Neuronal stem cell (in vitro differentiated cells): ENCODE measurements at regions not wholly inside any gene's neighbourhood (a gene's known extent, or its start where the extent isn't known, plus 50 kb on each side); places are given as distances from the start of the nearest gene placed in this dataset.
A peak's percentile ranks its signal among the peaks of the same experiment; 100 is the strongest.
"Not testable (repeated sequence)": the region's sequence is repeated elsewhere in the genome, so short reads cannot be mapped to it uniquely, and the experiment has no call there.

Experiments
- DNase-seq: peaks from one replicate; pipeline ENCODE4 v3.0.0-alpha.2; 2013; ENCODE audit warnings: low spot score
- H2AFZ ChIP-seq: one replicate; pipeline ENCODE4 v1.6.1; 2013; ENCODE audit warnings: mild to moderate bottlenecking, low read length, inconsistent platforms
- H2AK5ac ChIP-seq: 2 replicates; pipeline ENCODE4 v1.6.1; 2013; ENCODE audit warnings: low read depth, mild to moderate bottlenecking, inconsistent platforms, low read length, moderate library complexity, mixed read lengths
- H2BK120ac ChIP-seq: 2 replicates; pipeline ENCODE4 v1.6.1; 2013; ENCODE audit warnings: low read depth, mild to moderate bottlenecking, inconsistent platforms, low read length, moderate library complexity, mixed read lengths
- H2BK12ac ChIP-seq: one replicate; pipeline ENCODE4 v1.6.1; 2013; ENCODE audit warnings: low read length, inconsistent platforms
- H2BK15ac ChIP-seq: 2 replicates; pipeline ENCODE4 v1.6.1; 2013; ENCODE audit warnings: mild to moderate bottlenecking, low read length, inconsistent platforms, mixed read lengths
- H2BK5ac ChIP-seq: one replicate; pipeline ENCODE4 v1.6.1; 2013; ENCODE audit warnings: inconsistent platforms, mild to moderate bottlenecking, low read length, moderate library complexity
- H3K14ac ChIP-seq: one replicate; pipeline ENCODE4 v1.6.1; 2013; ENCODE audit warnings: low read length, inconsistent platforms
- H3K18ac ChIP-seq: 2 replicates; pipeline ENCODE4 v1.6.1; 2013; ENCODE audit warnings: low read length, inconsistent platforms
- H3K23ac ChIP-seq: 2 replicates; pipeline ENCODE4 v1.6.1; 2013; ENCODE audit warnings: low read depth, mild to moderate bottlenecking, mixed read lengths, low read length, inconsistent platforms; ENCODE audit not compliant: poor library complexity
- H3K27ac ChIP-seq: replicated peaks from 3 replicates; pipeline ENCODE4 v1.5.1; 2013; ENCODE audit warnings: low read length, inconsistent platforms
- H3K27me3 ChIP-seq, 3 experiments: 2 replicates each; pipeline ENCODE4 v1.6.1; 2013; ENCODE audit warnings: low read length in 3 of 3, mild to moderate bottlenecking in 2 of 3, inconsistent platforms in 1 of 3, low read depth in 1 of 3, mixed read lengths in 1 of 3, moderate library complexity in 1 of 3; ENCODE audit not compliant: control insufficient read depth in 3 of 3, insufficient read depth in 3 of 3
- H3K36me3 ChIP-seq, 2 donors: replicated peaks in 1 of 2; 2 replicates each; pipeline ENCODE4 v1.6.1; 2013; ENCODE audit warnings: low read length in 2 of 2; ENCODE audit not compliant: control insufficient read depth in 2 of 2, insufficient read depth in 2 of 2
- H3K4ac ChIP-seq: 2 replicates; pipeline ENCODE4 v1.6.1; 2013; ENCODE audit warnings: inconsistent platforms, mild to moderate bottlenecking, low read length, moderate library complexity
- H3K4me1 ChIP-seq, 2 donors: 1 replicate in 1 of 2; 2 replicates in 1 of 2; pipeline ENCODE4 v1.6.1; 2013; ENCODE audit warnings: low read length in 2 of 2, low read depth in 1 of 2; ENCODE audit not compliant: control insufficient read depth in 2 of 2, insufficient read depth in 1 of 2
- H3K4me2 ChIP-seq: one replicate; pipeline ENCODE4 v1.6.1; 2013; ENCODE audit warnings: mild to moderate bottlenecking, low read length, inconsistent platforms; ENCODE audit not compliant: insufficient read depth, poor library complexity, severe bottlenecking
- H3K4me3 ChIP-seq, 2 donors: 2 replicates each; pipeline ENCODE4 v1.5.1; 2013; ENCODE audit warnings: low read length in 2 of 2, mild to moderate bottlenecking in 2 of 2, inconsistent platforms in 1 of 2, moderate library complexity in 1 of 2
- H3K79me1 ChIP-seq: one replicate; pipeline ENCODE4 v1.6.1; 2013; ENCODE audit warnings: low read depth, mild to moderate bottlenecking, inconsistent platforms, low read length, moderate library complexity
- H3K9ac ChIP-seq: one replicate; pipeline ENCODE4 v1.6.1; 2013; ENCODE audit warnings: mild to moderate bottlenecking, low read depth, low read length, inconsistent platforms; ENCODE audit not compliant: poor library complexity
- H3K9me3 ChIP-seq, 2 donors: replicated peaks in 1 of 2; 2 replicates each; pipeline versions ENCODE3 to v1.6.1; 2013; ENCODE audit warnings: low read length in 2 of 2, mild to moderate bottlenecking in 2 of 2, inconsistent platforms in 1 of 2, low read depth in 1 of 2, mixed read lengths in 1 of 2, moderate library complexity in 1 of 2; ENCODE audit not compliant: control insufficient read depth in 2 of 2, insufficient read depth in 1 of 2
- H4K8ac ChIP-seq: one replicate; pipeline ENCODE4 v1.6.1; 2013; ENCODE audit warnings: low read depth, mild to moderate bottlenecking, inconsistent platforms, low read length, moderate library complexity
- H4K91ac ChIP-seq: one replicate; pipeline ENCODE4 v1.6.1; 2013; ENCODE audit warnings: low read length, low read depth, mild to moderate bottlenecking, inconsistent platforms; ENCODE audit not compliant: poor library complexity
- WGBS, 2 donors: extraction: QIAGEN DNeasy Blood & Tissue Kit; methylation state at CpG; one replicate each; pipeline ENCODE4 v1.1.7; 2013; ENCODE audit warnings: missing lambda C conversion rate in 2 of 2, mixed read lengths in 1 of 2; ENCODE audit not compliant: insufficient read length in 2 of 2, insufficient replicate concordance in 1 of 2; ENCODE audit errors: extremely low coverage in 2 of 2; 5-methylcytosine and 5-hydroxymethylcytosine counted together

DNA sequence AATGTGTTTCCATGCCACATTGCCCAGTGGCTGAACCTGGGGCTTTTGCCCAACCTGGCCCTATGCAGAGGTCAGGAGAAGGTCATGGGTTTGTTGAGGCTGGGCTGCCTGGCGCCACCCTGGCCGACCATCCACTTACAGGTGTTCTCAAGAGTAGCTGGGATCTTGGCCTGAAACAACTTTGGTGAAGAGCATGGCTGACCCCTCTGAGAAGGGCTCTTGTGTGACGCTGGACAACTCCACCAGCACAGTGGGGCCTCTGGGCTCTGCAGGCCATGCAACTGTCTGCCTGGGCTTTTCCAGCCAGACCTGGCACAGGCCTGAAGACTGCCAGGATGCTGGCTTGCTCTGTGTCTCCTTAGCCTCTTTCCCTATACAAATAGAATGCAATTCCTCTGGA is 76.4 kb upstream of the ZNG1B start:
- no peak overlapping the region for H2BK5ac ChIP-seq
- peak overlapping the region; percentile 27 for H3K18ac ChIP-seq
- no peak overlapping the region for H3K4me2 ChIP-seq
- H3K9me3 ChIP-seq = no peaks in the 10 kb centered on the region
- H3K9ac ChIP-seq = no peak overlapping the region
- no peak overlapping the region for H2AFZ ChIP-seq
- H3K4ac ChIP-seq = no peak overlapping the region
- H2BK120ac ChIP-seq = no peak overlapping the region
- no CpG with 5 or more reads among the region's 3 CpGs for WGBS, 2 donors
- no peaks in the 10 kb centered on the region for H3K36me3 ChIP-seq
- no peak overlapping the region for H3K4me3 ChIP-seq
- H3K14ac ChIP-seq = no peak overlapping the region
- H2BK15ac ChIP-seq = no peak overlapping the region
- no peaks in the 10 kb centered on the region for H3K4me1 ChIP-seq
- H3K79me1 ChIP-seq = no peaks in the 10 kb centered on the region
- no peak overlapping the region for H2AK5ac ChIP-seq
- no peak overlapping the region for H3K27ac ChIP-seq
- no peak overlapping the region for H2BK12ac ChIP-seq
- H3K27me3 ChIP-seq = no peaks in the 10 kb centered on the region
- no peak overlapping the region for H4K8ac ChIP-seq
- no peak overlapping the region for H3K23ac ChIP-seq
- no peak overlapping the region for H4K91ac ChIP-seq
- no peak for DNase-seq

DNA sequence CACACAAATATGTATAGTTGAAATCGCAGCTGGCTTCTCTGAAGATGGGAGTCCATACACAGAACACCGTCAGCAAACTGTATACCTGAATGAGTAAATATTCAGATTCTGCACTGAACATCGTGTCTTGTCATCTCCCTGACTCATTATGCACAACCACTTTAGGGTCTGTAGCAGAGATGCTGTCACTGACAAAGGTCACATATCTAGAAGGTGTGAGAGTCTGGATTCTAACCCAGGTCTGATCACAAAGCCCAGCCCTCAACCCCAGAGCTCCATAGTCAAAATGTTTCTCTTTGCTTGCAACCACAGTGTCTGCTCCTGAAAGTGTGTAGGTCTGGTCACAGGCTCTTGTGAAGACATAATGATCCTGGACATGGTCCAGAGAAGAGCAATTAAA is 78.3 kb upstream of the PAX8 start:
- Histone ChIP-seq H4K91ac (no peak overlapping the region), H3K14ac (no peak overlapping the region), H2AFZ (no peak overlapping the region), H3K4ac (no peak overlapping the region), H3K4me1 (peaks cover 4 to 13% of the 10 kb centered on the region in 2 donors), H2BK5ac (no peak overlapping the region), H4K8ac (no peak overlapping the region), H3K36me3 (no peaks in the 10 kb centered on the region), H2AK5ac (no peak overlapping the region), H3K18ac (no peak overlapping the region), H3K9me3 (peaks cover 0 to 3% of the 10 kb centered on the region in 2 donors), H3K9ac (no peak overlapping the region), H2BK15ac (no peak overlapping the region), H3K4me3 (no peak overlapping the region), H2BK12ac (no peak overlapping the region), H3K79me1 (no peaks in the 10 kb centered on the region), H3K27ac (no peak overlapping the region), H3K27me3 (no peaks in the 10 kb centered on the region), H3K23ac (no peak overlapping the region), H2BK120ac (no peak overlapping the region), H3K4me2 (no peak overlapping the region)
- no peak for DNase-seq
- no CpG with 5 or more reads among the region's 3 CpGs for WGBS, 2 donors

GRCh38 chr2:113356284-113356683 is 77.6 kb upstream of the PAX8 start:
- H2BK15ac ChIP-seq, H3K4me3 ChIP-seq, H3K4ac ChIP-seq, H2BK5ac ChIP-seq, H3K23ac ChIP-seq, H2BK12ac ChIP-seq, H3K27me3 ChIP-seq, H3K18ac ChIP-seq, H3K14ac ChIP-seq, H3K36me3 ChIP-seq, H4K91ac ChIP-seq, H3K79me1 ChIP-seq, H3K4me2 ChIP-seq, H4K8ac ChIP-seq, H3K9ac ChIP-seq, H2BK120ac ChIP-seq, DNase-seq, H2AK5ac ChIP-seq, H2AFZ ChIP-seq, H3K27ac ChIP-seq, H3K9me3 ChIP-seq: not testable (repeated sequence)
- WGBS, 2 donors = no CpG with 5 or more reads among the region's 5 CpGs
- peaks cover 4 to 13% of the 10 kb centered on the region in 2 donors for H3K4me1 ChIP-seq

- not testable (repeated sequence) for H3K9me3 ChIP-seq, H3K4ac ChIP-seq, H3K27me3 ChIP-seq, H2BK120ac ChIP-seq, H3K9ac ChIP-seq, DNase-seq, H2BK15ac ChIP-seq, H3K27ac ChIP-seq, H2BK5ac ChIP-seq, H3K4me2 ChIP-seq, H3K36me3 ChIP-seq, H3K79me1 ChIP-seq, H4K8ac ChIP-seq, H2AK5ac ChIP-seq, H2BK12ac ChIP-seq, H3K14ac ChIP-seq, H3K23ac ChIP-seq, H4K91ac ChIP-seq, H3K4me3 ChIP-seq
- WGBS, 2 donors = no CpG with 5 or more reads among the region's 8 CpGs
- peaks cover 4 to 13% of the 10 kb centered on the region in 2 donors for H3K4me1 ChIP-seq
- H3K18ac ChIP-seq = peak overlapping the region; percentile 9
- peak overlapping the region; percentile 68 for H2AFZ ChIP-seq
Measured at GRCh38 chr2:113355339-113356015, 76.8 kb upstream of the PAX8 start.
